Renal cortex interstitium (tissue), 11 donors: ENCODE measurements at regions not wholly inside any gene's neighbourhood (a gene's known extent, or its start where the extent isn't known, plus 50 kb on each side); places are given as distances from the start of the nearest gene placed in this dataset.

Experiments used
- DNase-seq, 11 donors: peaks; one replicate each; pipeline ENCODE4 v3.0.0-alpha.2; 2013; ENCODE audit warnings: low read depth in 9 of 11, low spot score in 4 of 11; ENCODE audit errors: extremely low read depth in 1 of 11

- DNase-seq, result no peak
Observed at GRCh38 chr20:51228763-51229162, 205.9 kb upstream of the KCNG1 start.

GRCh38 chr20:51227744-51228143 lies 204.8 kb upstream of the KCNG1 start:
- no peak for DNase-seq

- no peak for DNase-seq
Observed at GRCh38 chr20:51223183-51223720, 200.3 kb upstream of the KCNG1 start.

- no peak for DNase-seq
Observed at GRCh38 chr20:51221791-51222408, 199.0 kb upstream of the KCNG1 start.

GRCh38 chr20:51221103-51221502 lies 198.2 kb upstream of the KCNG1 start:
- DNase-seq, result no peak

- DNase-seq, result peak in 1 of 11 donors; percentile 7
Observed at GRCh38 chr20:51220293-51220706, 197.4 kb upstream of the KCNG1 start.

GRCh38 chr20:51219544-51219943 lies 196.6 kb upstream of the KCNG1 start:
- no peak for DNase-seq

GRCh38 chr20:51218603-51219002 lies 195.7 kb upstream of the KCNG1 start:
- DNase-seq, result no peak

- DNase-seq, result no peak
Observed at GRCh38 chr20:51217347-51218045, 194.6 kb upstream of the KCNG1 start.

GRCh38 chr20:51216850-51217249 lies 193.9 kb upstream of the KCNG1 start:
- DNase-seq, result no peak

- peak in 1 of 11 donors; percentile 27 for DNase-seq
Observed at GRCh38 chr20:51212816-51213215, 189.9 kb upstream of the KCNG1 start.

GRCh38 chr20:51211191-51211590 lies 188.3 kb upstream of the KCNG1 start:
- no peak for DNase-seq

- no peak for DNase-seq
Observed at GRCh38 chr20:51210084-51210483, 187.2 kb upstream of the KCNG1 start.

- DNase-seq, result no peak
Observed at GRCh38 chr20:51208162-51208561, 185.3 kb upstream of the KCNG1 start.

- no peak for DNase-seq
Observed at GRCh38 chr20:51206032-51206662, 183.2 kb upstream of the KCNG1 start.

- DNase-seq, result no peak
Observed at GRCh38 chr20:51204794-51205193, 181.9 kb upstream of the KCNG1 start.

GRCh38 chr20:51204051-51204715 lies 181.3 kb upstream of the KCNG1 start:
- DNase-seq, result no peak

- DNase-seq, result no peak
Observed at GRCh38 chr20:51202304-51202703, 179.4 kb upstream of the KCNG1 start.

GRCh38 chr20:51199920-51200319 lies 177.0 kb upstream of the KCNG1 start:
- DNase-seq, result no peak
